ENCODE measurements at regions not wholly inside any gene's neighbourhood (a gene's known extent, or its start where the extent isn't known, plus 50 kb on each side); places are given as distances from the start of the nearest gene placed in this dataset.

DNA sequence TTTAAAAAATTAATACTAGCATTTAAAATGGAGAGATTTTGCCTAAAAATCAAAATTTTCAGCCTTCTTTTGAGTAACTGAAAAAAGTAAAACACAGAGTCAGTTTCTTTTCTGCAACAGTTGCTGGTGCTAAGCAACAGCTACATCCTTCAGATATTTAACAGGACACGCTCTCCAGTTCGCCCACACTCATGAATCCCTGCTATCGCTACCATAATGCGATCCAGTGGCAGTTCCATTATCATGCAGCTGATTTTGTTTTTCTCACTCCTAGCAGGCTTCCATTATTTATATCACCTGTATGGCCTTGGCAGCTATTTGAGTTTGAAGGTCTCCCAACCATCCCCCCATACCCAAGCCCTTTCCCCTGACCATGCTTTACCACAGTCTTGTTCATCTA, 93.1 kb upstream of the NCKAP5 start:
- no peak overlapping the region for H3K4me3 ChIP-seq (ENCODE audit: low read length)
- TF ChIP-seq, protein P1, sequence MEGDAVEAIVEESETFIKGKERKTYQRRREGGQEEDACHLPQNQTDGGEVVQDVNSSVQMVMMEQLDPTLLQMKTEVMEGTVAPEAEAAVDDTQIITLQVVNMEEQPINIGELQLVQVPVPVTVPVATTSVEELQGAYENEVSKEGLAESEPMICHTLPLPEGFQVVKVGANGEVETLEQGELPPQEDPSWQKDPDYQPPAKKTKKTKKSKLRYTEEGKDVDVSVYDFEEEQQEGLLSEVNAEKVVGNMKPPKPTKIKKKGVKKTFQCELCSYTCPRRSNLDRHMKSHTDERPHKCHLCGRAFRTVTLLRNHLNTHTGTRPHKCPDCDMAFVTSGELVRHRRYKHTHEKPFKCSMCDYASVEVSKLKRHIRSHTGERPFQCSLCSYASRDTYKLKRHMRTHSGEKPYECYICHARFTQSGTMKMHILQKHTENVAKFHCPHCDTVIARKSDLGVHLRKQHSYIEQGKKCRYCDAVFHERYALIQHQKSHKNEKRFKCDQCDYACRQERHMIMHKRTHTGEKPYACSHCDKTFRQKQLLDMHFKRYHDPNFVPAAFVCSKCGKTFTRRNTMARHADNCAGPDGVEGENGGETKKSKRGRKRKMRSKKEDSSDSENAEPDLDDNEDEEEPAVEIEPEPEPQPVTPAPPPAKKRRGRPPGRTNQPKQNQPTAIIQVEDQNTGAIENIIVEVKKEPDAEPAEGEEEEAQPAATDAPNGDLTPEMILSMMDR (conservative IDR thresholded peaks at IDR 0.05; ENCODE audit: low read length): no peak
- DNase-seq (ENCODE audit: low read depth): no peak

- no peak overlapping the region for H3K4me3 ChIP-seq (ENCODE audit: low read length)
- no peak for DNase-seq (ENCODE audit: low read depth)
Observed at GRCh38 chr2:133666621-133667020, 98.4 kb upstream of the NCKAP5 start.

DNA sequence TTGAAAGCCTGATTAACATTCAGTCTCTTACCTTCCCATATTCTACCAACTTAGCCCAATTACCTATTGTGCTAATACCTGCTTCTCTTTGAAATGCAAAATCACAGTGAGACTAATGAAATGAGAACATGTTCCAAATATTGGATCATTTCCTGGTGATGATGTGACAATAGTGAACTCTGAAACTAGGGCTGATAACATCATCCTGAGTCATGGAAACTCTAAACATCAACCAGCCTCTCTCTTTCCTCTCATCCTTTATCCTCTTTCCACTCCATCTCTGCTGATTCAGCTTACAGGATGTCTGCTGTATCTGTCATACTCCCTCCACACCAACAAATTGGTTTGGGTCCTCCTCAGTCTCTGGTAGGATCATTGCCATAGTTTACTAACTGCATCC, 98.8 kb upstream of the NCKAP5 start:
- H3K4me3 ChIP-seq (ENCODE audit: low read length): no peak overlapping the region
- TF ChIP-seq, protein P1 (conservative IDR thresholded peaks at IDR 0.05; ENCODE audit: low read length): no peak
- DNase-seq (ENCODE audit: low read depth): peak; percentile 40

More at GRCh38 chr2:133666621-133667020, 98.4 kb upstream of the NCKAP5 start:
- TF ChIP-seq, protein P1 (conservative IDR thresholded peaks at IDR 0.05; ENCODE audit: low read length): no peak

- TF ChIP-seq, protein P1 (conservative IDR thresholded peaks at IDR 0.05; ENCODE audit: low read length): no peak
- no peak overlapping the region for H3K4me3 ChIP-seq (ENCODE audit: low read length)
- no peak for DNase-seq (ENCODE audit: low read depth)
Observed at GRCh38 chr2:133667968-133668367, 99.7 kb upstream of the NCKAP5 start.

GRCh38 chr2:133668547-133668946, 100.3 kb upstream of the NCKAP5 start:
- TF ChIP-seq, protein P1 (conservative IDR thresholded peaks at IDR 0.05; ENCODE audit: low read length): no peak
- no peak for DNase-seq (ENCODE audit: low read depth)

DNA sequence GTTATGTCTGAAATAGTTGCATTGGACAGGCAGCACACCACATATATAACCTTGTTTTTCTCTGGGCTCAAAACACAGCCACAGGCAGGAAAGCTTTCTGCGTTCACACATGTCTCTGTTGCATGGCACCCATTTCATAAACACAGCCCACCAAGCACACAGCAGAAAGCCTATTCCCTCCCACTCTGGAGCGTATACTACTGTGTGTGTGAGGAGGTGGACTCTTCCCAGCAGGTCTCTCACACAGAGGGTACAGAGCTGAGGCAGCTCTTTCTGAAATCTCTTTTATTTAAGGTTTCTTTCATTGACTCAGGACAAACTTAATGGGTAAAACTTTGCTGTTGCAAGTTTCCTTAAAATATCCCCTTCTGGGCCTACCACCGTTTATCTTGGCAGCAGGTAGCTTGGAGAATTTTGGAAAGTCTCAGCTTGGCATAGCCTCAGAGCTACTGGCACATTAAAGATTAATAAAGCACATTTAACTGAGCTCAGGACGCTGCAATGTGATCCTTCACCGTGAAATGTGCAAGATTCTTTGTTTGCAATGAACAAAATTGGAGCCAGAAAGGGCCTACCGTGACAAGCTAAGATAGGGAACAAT, 105.1 kb upstream of the NCKAP5 start:
- DNase-seq (ENCODE audit: low read depth): no peak
- no peak overlapping the region for H3K4me3 ChIP-seq (ENCODE audit: low read length)
- TF ChIP-seq, protein P1 (conservative IDR thresholded peaks at IDR 0.05; ENCODE audit: low read length): no peak

More at GRCh38 chr2:133668547-133668946, 100.3 kb upstream of the NCKAP5 start:
- no peak overlapping the region for H3K4me3 ChIP-seq (ENCODE audit: low read length)

GRCh38 chr2:133674066-133674432, 105.8 kb upstream of the NCKAP5 start:
- TF ChIP-seq, protein P1 (conservative IDR thresholded peaks at IDR 0.05; ENCODE audit: low read length): no peak
- peak overlapping the region; percentile 58 for H3K4me3 ChIP-seq (ENCODE audit: low read length)
- peak; percentile 0 for DNase-seq (ENCODE audit: low read depth)
